HEK293 (cell line): ENCODE measurements at regions not wholly inside any gene's neighbourhood (a gene's known extent, or its start where the extent isn't known, plus 50 kb on each side); places are given as distances from the start of the nearest gene placed in this dataset.

Source experiments
- CTCF ChIA-PET: fragments of 350-600 bp; formaldehyde crosslinking; extraction: SDS; loops from one replicate; lab custom pipeline; 2021; ENCODE audit warnings: antibody characterized with exemption; lab: Yijun Ruan, JAX
- POLR2A ChIA-PET: fragments of 300-600 bp; formaldehyde crosslinking; extraction: SDS; loops from one replicate; lab custom pipeline; 2020; ENCODE audit warnings: antibody characterized with exemption, inconsistent platforms; lab: Yijun Ruan, JAX
- H3K27ac ChIP-seq: fragments of 200-500 bp; sonication (Bioruptor generic); 2 replicates; pipeline ENCODE4 v1.5.1; 2014; ENCODE audit warnings: low read depth, low read length, control low read depth, inconsistent platforms; ENCODE audit errors: extremely low read depth
- H3K36me3 ChIP-seq, 2 experiments: fragments of 200-500 bp in 1 of 2; sonication (Bioruptor generic) in 1 of 2; 1 replicate in 1 of 2; 2 replicates in 1 of 2; pipeline ENCODE4 v1.5.1; 2014 to 2017; ENCODE audit warnings: inconsistent platforms in 2 of 2, low read length in 2 of 2; ENCODE audit not compliant: control insufficient read depth in 2 of 2, insufficient read depth in 1 of 2
- H3K4me1 ChIP-seq: fragments of 200-500 bp; sonication (Bioruptor generic); 2 replicates; pipeline ENCODE4 v1.5.1; 2014; ENCODE audit warnings: mild to moderate bottlenecking, low read length, inconsistent platforms; ENCODE audit not compliant: control insufficient read depth, insufficient read depth
- H3K4me3 ChIP-seq: 2 replicates; pipeline ENCODE4 v1.5.1; 2011; ENCODE audit warnings: low read depth, mild to moderate bottlenecking, control low read depth, low read length, moderate library complexity
- H3K9me3 ChIP-seq: fragments of 200-500 bp; sonication (Bioruptor generic); 2 replicates; pipeline ENCODE4 v1.5.1; 2014; ENCODE audit warnings: low read depth, low read length, inconsistent platforms; ENCODE audit not compliant: control insufficient read depth, insufficient read depth
- HOXD13 ChIP-seq: sonication (generic); formaldehyde crosslinking; IDR thresholded peaks from 2 replicates; pipeline ENCODE4 v1.8.0; 2022; ENCODE audit warnings: missing genetic modification reagents, borderline replicate concordance
- INSM2 ChIP-seq: fragments of 450-650 bp; formaldehyde crosslinking; IDR thresholded peaks from 2 replicates; pipeline ENCODE4 v1.5.1; 2016; ENCODE audit warnings: missing biosample characterization, missing genetic modification characterization
- KLF7 ChIP-seq: fragments of 450-650 bp; formaldehyde crosslinking; IDR thresholded peaks from 2 replicates; pipeline ENCODE4 v1.5.1; 2016; ENCODE audit warnings: missing biosample characterization, missing genetic modification characterization, borderline replicate concordance
- OVOL3 ChIP-seq: fragments of 450-650 bp; formaldehyde crosslinking; IDR thresholded peaks from 2 replicates; pipeline ENCODE4 v1.5.1; 2016; ENCODE audit warnings: missing biosample characterization, missing genetic modification characterization
- REPIN1 ChIP-seq: fragments of 450-650 bp; formaldehyde crosslinking; IDR thresholded peaks from 2 replicates; pipeline ENCODE4 v1.5.1; 2017; ENCODE audit warnings: missing biosample characterization, missing genetic modification characterization, low read depth
- ZBTB20 ChIP-seq: fragments of 450-650 bp; formaldehyde crosslinking; IDR thresholded peaks from 2 replicates; pipeline ENCODE4 v1.5.1; 2016; ENCODE audit warnings: missing biosample characterization, missing genetic modification characterization
- ZNF157 ChIP-seq: fragments of 450-650 bp; formaldehyde crosslinking; IDR thresholded peaks from 2 replicates; pipeline ENCODE4 v1.5.1; 2016; ENCODE audit warnings: missing biosample characterization, missing genetic modification characterization
- ZNF202 ChIP-seq: fragments of 450-650 bp; formaldehyde crosslinking; IDR thresholded peaks from 2 replicates; pipeline ENCODE4 v1.5.1; 2016; ENCODE audit warnings: missing biosample characterization, missing genetic modification characterization, borderline replicate concordance
- ZNF211 ChIP-seq: fragments of 450-650 bp; formaldehyde crosslinking; IDR thresholded peaks from 2 replicates; pipeline ENCODE4 v1.5.1; 2016; ENCODE audit warnings: low read depth, missing biosample characterization, missing genetic modification characterization
- ZNF223 ChIP-seq: fragments of 450-650 bp; formaldehyde crosslinking; IDR thresholded peaks from 2 replicates; pipeline ENCODE4 v1.5.1; 2016; ENCODE audit warnings: missing biosample characterization, missing genetic modification characterization
- ZNF23 ChIP-seq: fragments of 450-650 bp; formaldehyde crosslinking; IDR thresholded peaks from 2 replicates; pipeline ENCODE4 v1.5.1; 2016; ENCODE audit warnings: missing biosample characterization, missing genetic modification characterization, borderline replicate concordance
- ZNF324 ChIP-seq: fragments of 450-650 bp; formaldehyde crosslinking; IDR thresholded peaks from 2 replicates; pipeline ENCODE4 v1.5.1; 2016; ENCODE audit warnings: missing biosample characterization, missing genetic modification characterization
- ZNF335 ChIP-seq: fragments of 450-650 bp; formaldehyde crosslinking; conservative IDR thresholded peaks from 2 replicates; pipeline ENCODE4 v1.5.1; 2016; ENCODE audit warnings: missing biosample characterization, missing genetic modification characterization
- ZNF518A ChIP-seq: fragments of 450-650 bp; formaldehyde crosslinking; conservative IDR thresholded peaks from 2 replicates; pipeline ENCODE4 v1.5.1; 2016; ENCODE audit warnings: low read depth, missing biosample characterization, missing genetic modification characterization
- ZNF544 ChIP-seq: fragments of 450-650 bp; formaldehyde crosslinking; IDR thresholded peaks from 2 replicates; pipeline ENCODE4 v1.5.0; 2017; ENCODE audit warnings: missing biosample characterization, missing genetic modification characterization
- ZNF571 ChIP-seq: fragments of 450-650 bp; formaldehyde crosslinking; IDR thresholded peaks from 2 replicates; pipeline ENCODE4 v1.5.0; 2017; ENCODE audit warnings: missing biosample characterization, missing genetic modification characterization
- ZNF621 ChIP-seq: fragments of 450-650 bp; formaldehyde crosslinking; IDR thresholded peaks from 2 replicates; pipeline ENCODE4 v1.5.1; 2017; ENCODE audit warnings: missing biosample characterization, missing genetic modification characterization
- ZNF660 ChIP-seq: fragments of 450-650 bp; IDR thresholded peaks from 2 replicates; pipeline ENCODE4 v1.5.1; 2018; ENCODE audit warnings: missing biosample characterization, mild to moderate bottlenecking, missing genetic modification characterization
- ZNF76 ChIP-seq: fragments of 450-650 bp; formaldehyde crosslinking; IDR thresholded peaks from 2 replicates; pipeline ENCODE4; 2016; ENCODE audit warnings: low read depth, missing biosample characterization, missing genetic modification characterization, borderline replicate concordance
- ZNF785 ChIP-seq: fragments of 450-650 bp; formaldehyde crosslinking; IDR thresholded peaks from 2 replicates; pipeline ENCODE4 v1.5.1; 2016; ENCODE audit warnings: missing biosample characterization, missing genetic modification characterization

GRCh38 chr2:67846370-67847070 lies 216.3 kb downstream of the C1D start (continued):
- TF ChIP-seq ZNF518A (tag by site-specific recombination): no peak
- no peak for TF ChIP-seq ZNF544
- no peak for TF ChIP-seq ZNF23 (tag by site-specific recombination)
- no peak for TF ChIP-seq INSM2 (tag by site-specific recombination)
- no peak for TF ChIP-seq ZNF621 (tag by site-specific recombination)
- no peak for TF ChIP-seq ZNF157 (tag by site-specific recombination)

- TF ChIP-seq ZNF76: no peak
- no peak for TF ChIP-seq REPIN1 (tag by site-specific recombination)
- TF ChIP-seq KLF7 (tag by site-specific recombination): no peak
- POLR2A ChIA-PET: no interaction called here
- Histone ChIP-seq H3K4me1 (peaks cover 7% of the 10 kb centered on the region), H3K36me3 (no peaks in the 10 kb centered on the region), H3K27ac (no peak overlapping the region), H3K9me3 (no peaks in the 10 kb centered on the region), H3K4me3 (no peak overlapping the region)
- CTCF ChIA-PET: interaction anchor here (0.6 to 0.7 kb wide), 3 partner anchors 183 to 1942 kb away, joined by 4 to 5 read pairs (median 4); no protein-coding TSS in a partner anchor
Measured at GRCh38 chr2:67848551-67849285, 214.1 kb downstream of the C1D start.

GRCh38 chr2:67851016-67851415 lies 211.8 kb downstream of the C1D start:
- no peak for TF ChIP-seq ZNF211 (tag by site-specific recombination)
- TF ChIP-seq ZNF335 (tag by site-specific recombination): no peak
- no peak for TF ChIP-seq ZBTB20 (tag by site-specific recombination)
- TF ChIP-seq ZNF660 (tag by site-specific recombination): no peak
- no peak for TF ChIP-seq ZNF324 (tag by site-specific recombination)
- no peak for TF ChIP-seq ZNF785 (tag by site-specific recombination)
- no peak for TF ChIP-seq OVOL3 (tag by site-specific recombination)
- TF ChIP-seq HOXD13 (CRISPR knock-in tag): no peak
- no peak for TF ChIP-seq ZNF571 (tag by site-specific recombination)
- TF ChIP-seq ZNF223 (tag by site-specific recombination): no peak
- TF ChIP-seq ZNF202 (tag by site-specific recombination): no peak

More at GRCh38 chr2:67851016-67851415, 211.8 kb downstream of the C1D start:
- no peaks in the 10 kb centered on the region for H3K36me3 ChIP-seq
- peaks cover under 1% of the 10 kb centered on the region for H3K4me1 ChIP-seq
- CTCF ChIA-PET: no interaction called here
- no peak overlapping the region for H3K27ac ChIP-seq
- POLR2A ChIA-PET: no interaction called here
- no peak overlapping the region for H3K4me3 ChIP-seq
- no peaks in the 10 kb centered on the region for H3K9me3 ChIP-seq
